NCI-H146 (cell line): ENCODE measurements at regions not wholly inside any gene's neighbourhood (a gene's known extent, or its start where the extent isn't known, plus 50 kb on each side); places are given as distances from the start of the nearest gene placed in this dataset.

Experiments used
- DNase-seq: peaks from one replicate; lab custom pipeline; 2025; lab: John Stamatoyannopoulos, UW

GRCh38 chr6:147037881-147038280, 166.3 kb upstream of the STXBP5 start:
- DNase-seq = no peak

- no peak for DNase-seq
Observed at GRCh38 chr6:147040121-147040910, 163.9 kb upstream of the STXBP5 start.

- DNase-seq = no peak
Observed at GRCh38 chr6:147042679-147043078, 161.5 kb upstream of the STXBP5 start.

- DNase-seq = peak; percentile 92
Observed at GRCh38 chr6:147043994-147044477, 160.2 kb upstream of the STXBP5 start.

GRCh38 chr6:147046141-147046877, 157.9 kb upstream of the STXBP5 start:
- no peak for DNase-seq

- DNase-seq = no peak
Observed at GRCh38 chr6:147048930-147049329, 155.3 kb upstream of the STXBP5 start.

GRCh38 chr6:147053311-147053921, 150.8 kb upstream of the STXBP5 start:
- DNase-seq = peak; percentile 29

GRCh38 chr6:147054158-147054557, 150.1 kb upstream of the STXBP5 start:
- DNase-seq = no peak

- no peak for DNase-seq
Observed at GRCh38 chr6:147054871-147055270, 149.3 kb upstream of the STXBP5 start.

GRCh38 chr6:147055821-147056392, 148.3 kb upstream of the STXBP5 start:
- peak; percentile 60 for DNase-seq

GRCh38 chr6:147057188-147057587, 147.0 kb upstream of the STXBP5 start:
- DNase-seq = no peak

GRCh38 chr6:147057705-147058342, 146.4 kb upstream of the STXBP5 start:
- peak; percentile 10 for DNase-seq

- DNase-seq = no peak
Observed at GRCh38 chr6:147058786-147059385, 145.3 kb upstream of the STXBP5 start.

GRCh38 chr6:147060636-147061035, 143.6 kb upstream of the STXBP5 start:
- DNase-seq = peak; percentile 65

- peak; percentile 38 for DNase-seq
Observed at GRCh38 chr6:147061252-147061651, 143.0 kb upstream of the STXBP5 start.

- DNase-seq = no peak
Observed at GRCh38 chr6:147063469-147064031, 140.7 kb upstream of the STXBP5 start.

GRCh38 chr6:147065786-147066185, 138.4 kb upstream of the STXBP5 start:
- peak; percentile 95 for DNase-seq

- peak; percentile 30 for DNase-seq
Observed at GRCh38 chr6:147067184-147067583, 137.0 kb upstream of the STXBP5 start.

GRCh38 chr6:147071776-147072175, 132.4 kb upstream of the STXBP5 start:
- no peak for DNase-seq

- no peak for DNase-seq
Observed at GRCh38 chr6:147075381-147075780, 128.8 kb upstream of the STXBP5 start.

- no peak for DNase-seq
Observed at GRCh38 chr6:147077251-147077650, 127.0 kb upstream of the STXBP5 start.
